GM13977 (cell line): ENCODE measurements at regions not wholly inside any gene's neighbourhood (a gene's known extent, or its start where the extent isn't known, plus 50 kb on each side); places are given as distances from the start of the nearest gene placed in this dataset.
"Not testable (repeated sequence)": the region's sequence is repeated elsewhere in the genome, so short reads cannot be mapped to it uniquely, and the experiment has no call there.

Source experiments
- DNase-seq: peaks from one replicate; pipeline ENCODE4 v3.0.0; 2012; ENCODE audit warnings: low spot score
- CTCF ChIP-seq: IDR thresholded peaks from 2 replicates; pipeline ENCODE4 v1.5.1; 2012; ENCODE audit warnings: mild to moderate bottlenecking, control low read depth; ENCODE audit not compliant: insufficient read depth; ENCODE audit errors: extremely low read depth, missing control alignments
- in situ Hi-C: fragments of 300-500 bp; cut with MboI; formaldehyde crosslinking; loops from one replicate; pipeline ENCODE4 v1.12.0; 2022; ENCODE audit warnings: low sequenced_read_pairs, low pct_unique_long_range_greater_than_20kb, mixed read lengths, inconsistent platforms; ENCODE audit not compliant: unreplicated experiment

GRCh38 chr3:71987828-71988227 lies 202.9 kb upstream of the PROK2 start:
- DNase-seq, result no peak
- in situ Hi-C loops, result no loop called here
- no peak for TF ChIP-seq CTCF

GRCh38 chr3:71987089-71987735 lies 202.3 kb upstream of the PROK2 start:
- in situ Hi-C loops, result no loop called here
- no peak for DNase-seq

GRCh38 chr3:71986606-71987005 lies 201.7 kb upstream of the PROK2 start:
- TF ChIP-seq CTCF, result no peak
- no peak for DNase-seq
- in situ Hi-C loops, result no loop called here

More at GRCh38 chr3:71987089-71987735, 202.3 kb upstream of the PROK2 start:
- TF ChIP-seq CTCF, result peak; percentile 10

GRCh38 chr3:71984843-71985613 lies 200.1 kb upstream of the PROK2 start:
- no peak for TF ChIP-seq CTCF
- peak; percentile 43 for DNase-seq
- in situ Hi-C loops, result no loop called here

- no peak for DNase-seq
- in situ Hi-C loops, result no loop called here
- TF ChIP-seq CTCF, result no peak
Measured at GRCh38 chr3:71983694-71984093, 198.7 kb upstream of the PROK2 start.

- DNase-seq, in situ Hi-C loops: not testable (repeated sequence)
Measured at GRCh38 chr3:71982506-71983258, 197.7 kb upstream of the PROK2 start.
